IMR-90 (cell line): ENCODE measurements at regions not wholly inside any gene's neighbourhood (a gene's known extent, or its start where the extent isn't known, plus 50 kb on each side); places are given as distances from the start of the nearest gene placed in this dataset.

Source experiments
- ATAC-seq: fragments of 200-7000 bp; cut with Tn5 transposase; 2 replicates; pipeline ENCODE4 v1.9.1; 2020; ENCODE audit warnings: low read depth, mild to moderate bottlenecking, moderate library complexity
- BruUV-seq: library from RNA; stranded (reverse); fragments of 400-500 nt; replicated peaks from 2 replicates; lab custom pipeline; 2021; lab: Mats Ljungman, UMichigan
- CTCF ChIA-PET: fragments of 300-600 bp; formaldehyde crosslinking; extraction: SDS; loops from one replicate; lab custom pipeline; 2021; ENCODE audit warnings: antibody characterized with exemption; lab: Yijun Ruan, JAX
- POLR2A ChIA-PET: fragments of 300-600 bp; sonication (Branson Sonifier 250); formaldehyde crosslinking; loops from one replicate; lab custom pipeline; 2022; ENCODE audit warnings: antibody characterized with exemption; ENCODE audit not compliant: unreplicated experiment; lab: Charles Lee
- DNase-seq: peaks from one replicate; pipeline ENCODE4 v3.0.0; 2013
- H2AFZ ChIP-seq: replicated peaks from 2 replicates; pipeline ENCODE3; 2013; ENCODE audit warnings: low read length, mild to moderate bottlenecking; ENCODE audit not compliant: poor library complexity
- H2AK5ac ChIP-seq: 2 replicates; pipeline ENCODE4 v1.6.1; 2013; ENCODE audit warnings: low read depth, low read length, inconsistent platforms
- H2AK9ac ChIP-seq: replicated peaks from 2 replicates; pipeline ENCODE3; 2013; ENCODE audit warnings: mild to moderate bottlenecking, low read depth, low read length, moderate library complexity; ENCODE audit not compliant: poor library complexity
- H2BK120ac ChIP-seq: 2 replicates; pipeline ENCODE4 v1.6.1; 2013; ENCODE audit warnings: low read depth, low read length, inconsistent platforms
- H2BK15ac ChIP-seq: 3 replicates; pipeline ENCODE4 v1.6.1; 2013; ENCODE audit warnings: low read depth, low read length, inconsistent platforms
- H2BK20ac ChIP-seq: 2 replicates; pipeline ENCODE4 v1.6.1; 2013; ENCODE audit warnings: low read depth, mild to moderate bottlenecking, inconsistent platforms, low read length, moderate library complexity
- H2BK5ac ChIP-seq: 2 replicates; pipeline ENCODE4 v1.6.1; 2013; ENCODE audit warnings: mild to moderate bottlenecking, low read depth, low read length, inconsistent platforms; ENCODE audit not compliant: poor library complexity, severe bottlenecking
- H3K14ac ChIP-seq: replicated peaks from 2 replicates; pipeline ENCODE4 v1.6.1; 2013; ENCODE audit warnings: low read depth, low read length, inconsistent platforms
- H3K18ac ChIP-seq: 2 replicates; pipeline ENCODE4 v1.6.1; 2013; ENCODE audit warnings: low read depth, low read length, control low read depth
- H3K23ac ChIP-seq: 2 replicates; pipeline ENCODE4 v1.6.1; 2013; ENCODE audit warnings: low read depth, low read length, inconsistent platforms
- H3K27ac ChIP-seq: 2 replicates; pipeline ENCODE4 v1.5.1; 2013; ENCODE audit warnings: mild to moderate bottlenecking, control low read depth, low read length; ENCODE audit not compliant: insufficient read depth
- H3K27me3 ChIP-seq: 2 replicates; pipeline ENCODE4 v1.6.1; 2013; ENCODE audit warnings: low read length; ENCODE audit not compliant: control insufficient read depth, insufficient read depth
- H3K36me3 ChIP-seq: 2 replicates; pipeline ENCODE4 v1.6.1; 2013; ENCODE audit warnings: low read length, mixed read lengths; ENCODE audit not compliant: control insufficient read depth, insufficient read depth
- H3K4ac ChIP-seq: 2 replicates; pipeline ENCODE4 v1.6.1; 2013; ENCODE audit warnings: low read depth, low read length, inconsistent platforms
- H3K4me1 ChIP-seq: 2 replicates; pipeline ENCODE4 v1.6.1; 2013; ENCODE audit warnings: low read length, mixed read lengths; ENCODE audit not compliant: control insufficient read depth, insufficient read depth
- H3K4me2 ChIP-seq: 2 replicates; pipeline ENCODE4 v1.6.1; 2013; ENCODE audit warnings: low read depth, mild to moderate bottlenecking, control low read depth, low read length, moderate library complexity
- H3K4me3 ChIP-seq: 2 replicates; pipeline ENCODE4 v1.5.1; 2013; ENCODE audit warnings: low read depth, mild to moderate bottlenecking, control low read depth, low read length, moderate library complexity; ENCODE audit not compliant: insufficient read depth
- H3K56ac ChIP-seq: 2 replicates; pipeline ENCODE4 v1.6.1; 2013; ENCODE audit warnings: low read length, inconsistent platforms; ENCODE audit not compliant: insufficient read depth; ENCODE audit errors: extremely low read depth
- H3K79me1 ChIP-seq, 2 experiments: 2 replicates each; pipeline ENCODE4 v1.6.1; 2013; ENCODE audit warnings: low read length in 2 of 2, inconsistent platforms in 1 of 2, low read depth in 1 of 2
- H3K9ac ChIP-seq: 2 replicates; pipeline ENCODE4 v1.6.1; 2013; ENCODE audit warnings: low read depth, low read length, control low read depth
- H3K9me1 ChIP-seq: 2 replicates; pipeline ENCODE4 v1.6.1; 2013; ENCODE audit warnings: low read length, inconsistent platforms; ENCODE audit not compliant: insufficient read depth
- H3K9me3 ChIP-seq: 2 replicates; pipeline ENCODE4 v1.6.1; 2013; ENCODE audit warnings: low read length; ENCODE audit not compliant: control insufficient read depth, insufficient read depth
- H4K20me1 ChIP-seq: 2 replicates; pipeline ENCODE4 v1.6.1; 2013; ENCODE audit warnings: low read length, inconsistent platforms; ENCODE audit not compliant: insufficient read depth
- H4K5ac ChIP-seq: 2 replicates; pipeline ENCODE4 v1.6.1; 2013; ENCODE audit warnings: mild to moderate bottlenecking, low read depth, low read length, control low read depth
- H4K8ac ChIP-seq, 2 experiments: 2 replicates each; pipeline ENCODE4 v1.6.1; 2013; ENCODE audit warnings: low read depth in 2 of 2, low read length in 2 of 2, control low read depth in 1 of 2, inconsistent platforms in 1 of 2
- H4K91ac ChIP-seq: 2 replicates; pipeline ENCODE4 v1.6.1; 2013; ENCODE audit warnings: low read depth, low read length, inconsistent platforms; ENCODE audit not compliant: insufficient read depth
- BHLHE40 ChIP-seq: fragments of 150-350 bp; IDR thresholded peaks from 2 replicates; pipeline ENCODE4 v1.6.1; 2016; ENCODE audit warnings: mild to moderate bottlenecking, low read depth, low read length
- FOS ChIP-seq: fragments of 150-350 bp; IDR thresholded peaks from 2 replicates; pipeline ENCODE4 v1.6.1; 2016; ENCODE audit warnings: low read depth, low read length
- MAFK ChIP-seq: IDR thresholded peaks from 2 replicates; pipeline ENCODE4 v1.6.1; 2012; ENCODE audit warnings: low read depth, low read length, improper control_type of control experiment
- NFE2L2 ChIP-seq: fragments of 150-350 bp; IDR thresholded peaks from 2 replicates; pipeline ENCODE4 v1.6.1; 2016; ENCODE audit warnings: low read depth, mild to moderate bottlenecking, low read length
- POLR2A ChIP-seq: IDR thresholded peaks from 2 replicates; pipeline ENCODE4 v1.6.1; 2012; ENCODE audit warnings: mild to moderate bottlenecking, low read depth, low read length
- WGBS, 2 experiments: methylation state at CpG; one replicate each; pipeline versions ENCODE4 v1.1.5 to v1.1.7; 2013; ENCODE audit warnings: missing lambda C conversion rate in 2 of 2; ENCODE audit not compliant: insufficient read length in 1 of 2; ENCODE audit errors: extremely low coverage in 2 of 2; 5-methylcytosine and 5-hydroxymethylcytosine counted together
- dilution Hi-C: fragments of 300-500 bp; cut with HindIII; formaldehyde crosslinking; loops from one replicate; pipeline ENCODE4 v1.14.3; 2018; ENCODE audit warnings: low sequenced_read_pairs; ENCODE audit not compliant: unreplicated experiment
- in situ Hi-C: fragments of 300-500 bp; cut with MboI; formaldehyde crosslinking; loops from 3 replicates; pipeline ENCODE4 v1.14.3; 2019; ENCODE audit warnings: low sequenced_read_pairs, inconsistent platforms, mixed read lengths
- intact Hi-C: fragments of 100-400 bp; cut with micrococcal nuclease; formaldehyde crosslinking; loops from 2 replicates; pipeline ENCODE4 v1.10.0; 2022

GRCh38 chr17:55606488-55606815, 95.2 kb upstream of the SMIM36 start:
- no TSS peak for BruUV-seq
- CTCF ChIA-PET = interaction anchor here (0.6 kb wide), 1 partner anchor 85 kb away, joined by 3 read pairs; no protein-coding TSS in a partner anchor
- POLR2A ChIA-PET = no interaction called here

More at GRCh38 chr17:55606488-55606815, 95.2 kb upstream of the SMIM36 start:
- H2BK120ac ChIP-seq = no peak overlapping the region; the same call in 1 of the 2 replicates
- peak overlapping the region in 1 of 2 experiments; percentile 30; a peak in 3 of 4 replicates for H4K8ac ChIP-seq
- peaks cover 9% of the 10 kb centered on the region for H4K20me1 ChIP-seq
- no peak overlapping the region; the same call in 1 of the 2 replicates for H4K91ac ChIP-seq
- no peaks in the 10 kb centered on the region for H3K36me3 ChIP-seq
- TF ChIP-seq POLR2A (no peak), FOS (no peak), NFE2L2 (no peak), BHLHE40 (no peak), MAFK (no peak)
- H3K14ac ChIP-seq = no peak overlapping the region
- H2AFZ ChIP-seq = no peak overlapping the region
- H3K9ac ChIP-seq = no peak overlapping the region
- H3K4me1 ChIP-seq = peaks cover 14% of the 10 kb centered on the region
- H3K4ac ChIP-seq = no peak overlapping the region
- no peak overlapping the region for H3K4me3 ChIP-seq
- no peak overlapping the region for H3K56ac ChIP-seq
- peak overlapping the region; percentile 81; the same call in 1 of the 2 replicates for H4K5ac ChIP-seq
- no peaks in the 10 kb centered on the region for H3K79me1 ChIP-seq
- H2AK5ac ChIP-seq = peak overlapping the region; percentile 52
- no peak overlapping the region for H3K4me2 ChIP-seq
- DNase-seq (no peak), ATAC-seq (no peak)
- no peak overlapping the region for H2BK5ac ChIP-seq
- peaks cover 3% of the 10 kb centered on the region; the same call in 1 of the 2 replicates for H3K27me3 ChIP-seq
- WGBS, 2 experiments = no CpG with 5 or more reads among the region's 1 CpG
- H2BK20ac ChIP-seq = peak overlapping the region; percentile 43; the same call in 1 of the 2 replicates
- in situ Hi-C loops (no loop called here), dilution Hi-C loops (no loop called here), intact Hi-C loops (no loop called here)
- H3K18ac ChIP-seq = peak overlapping the region; percentile 67; the same call in 1 of the 2 replicates
- no peak overlapping the region for H2BK15ac ChIP-seq
- H2AK9ac ChIP-seq = no peak overlapping the region
- peaks cover 4% of the 10 kb centered on the region; the same call in 1 of the 2 replicates for H3K9me1 ChIP-seq
- H3K23ac ChIP-seq = no peak overlapping the region
- no peaks in the 10 kb centered on the region for H3K9me3 ChIP-seq
- peak overlapping the region; percentile 39; the same call in 1 of the 2 replicates for H3K27ac ChIP-seq
